ENCODE measurements at regions not wholly inside any gene's neighbourhood (a gene's known extent, or its start where the extent isn't known, plus 50 kb on each side); places are given as distances from the start of the nearest gene placed in this dataset.

DNA sequence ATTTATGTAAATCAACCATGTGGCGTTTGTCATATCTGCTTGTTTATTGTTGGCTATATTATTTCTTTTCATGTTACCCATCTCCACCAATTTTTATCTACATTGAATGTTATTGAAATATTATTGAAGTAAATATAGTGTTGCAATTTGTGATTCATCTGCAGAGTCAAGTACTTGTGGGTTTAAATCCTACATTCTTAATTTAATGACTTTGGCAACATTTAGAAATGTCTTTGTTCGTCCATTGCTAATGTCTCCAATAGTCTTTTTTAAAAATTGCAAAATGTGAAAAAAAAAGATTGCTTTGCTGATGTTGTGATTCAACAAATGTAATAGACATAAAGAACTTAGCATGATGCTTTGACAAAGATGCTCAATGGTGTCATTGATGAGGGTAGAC lies 1572.8 kb upstream of the PIK3C3 start:
- no peak for FAIRE-seq
- no peaks in the 10 kb centered on the region for H3K27me3 ChIP-seq (ENCODE audit: insufficient read depth, low read length)
- Mint-ChIP-seq H3K4me1 (ENCODE audit: low read depth, unreplicated experiment) (no peaks in the 10 kb centered on the region), H3K4me3 (ENCODE audit: unreplicated experiment) (no peak overlapping the region), H3K27ac (ENCODE audit: unreplicated experiment) (no peak overlapping the region), H3K9me3 (ENCODE audit: unreplicated experiment) (no peaks in the 10 kb centered on the region), H3K36me3 (ENCODE audit: low read depth, unreplicated experiment) (no peaks in the 10 kb centered on the region), H3K27me3 (ENCODE audit: low read depth, unreplicated experiment) (no peaks in the 10 kb centered on the region)
- H2AFZ ChIP-seq (ENCODE audit: low read depth, low read length) = no peak overlapping the region
- H3K9ac ChIP-seq (ENCODE audit: low read length) = no peak overlapping the region
- no peak overlapping the region for H3K27ac ChIP-seq (ENCODE audit: low read depth, low read length)
- no peaks in the 10 kb centered on the region for H3K9me3 ChIP-seq (ENCODE audit: insufficient read depth, low read depth, low read length)
- H3K4me2 ChIP-seq (ENCODE audit: low read length) = no peak overlapping the region
- H3K79me2 ChIP-seq (ENCODE audit: insufficient read depth, low read length) = no peaks in the 10 kb centered on the region
- H3K36me3 ChIP-seq (ENCODE audit: insufficient read depth, low read length) = no peaks in the 10 kb centered on the region
- H4K20me1 ChIP-seq (ENCODE audit: insufficient read depth, low read length) = no peaks in the 10 kb centered on the region
- no peaks in the 10 kb centered on the region for H3K4me1 ChIP-seq (ENCODE audit: insufficient read depth, low read length)
- TF ChIP-seq, protein P1, sequence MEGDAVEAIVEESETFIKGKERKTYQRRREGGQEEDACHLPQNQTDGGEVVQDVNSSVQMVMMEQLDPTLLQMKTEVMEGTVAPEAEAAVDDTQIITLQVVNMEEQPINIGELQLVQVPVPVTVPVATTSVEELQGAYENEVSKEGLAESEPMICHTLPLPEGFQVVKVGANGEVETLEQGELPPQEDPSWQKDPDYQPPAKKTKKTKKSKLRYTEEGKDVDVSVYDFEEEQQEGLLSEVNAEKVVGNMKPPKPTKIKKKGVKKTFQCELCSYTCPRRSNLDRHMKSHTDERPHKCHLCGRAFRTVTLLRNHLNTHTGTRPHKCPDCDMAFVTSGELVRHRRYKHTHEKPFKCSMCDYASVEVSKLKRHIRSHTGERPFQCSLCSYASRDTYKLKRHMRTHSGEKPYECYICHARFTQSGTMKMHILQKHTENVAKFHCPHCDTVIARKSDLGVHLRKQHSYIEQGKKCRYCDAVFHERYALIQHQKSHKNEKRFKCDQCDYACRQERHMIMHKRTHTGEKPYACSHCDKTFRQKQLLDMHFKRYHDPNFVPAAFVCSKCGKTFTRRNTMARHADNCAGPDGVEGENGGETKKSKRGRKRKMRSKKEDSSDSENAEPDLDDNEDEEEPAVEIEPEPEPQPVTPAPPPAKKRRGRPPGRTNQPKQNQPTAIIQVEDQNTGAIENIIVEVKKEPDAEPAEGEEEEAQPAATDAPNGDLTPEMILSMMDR (IDR thresholded peaks at IDR 0.05; ENCODE audit: insufficient read depth, low read depth, low read length) = no peak
- no peak for TF ChIP-seq EZH2 (IDR thresholded peaks at IDR 0.05; ENCODE audit: insufficient read depth, low read length)
- no peak for DNase-seq (ENCODE audit: low read depth)
- H3K4me3 ChIP-seq (ENCODE audit: insufficient read depth, low read depth, low read length) = no peak overlapping the region

DNA sequence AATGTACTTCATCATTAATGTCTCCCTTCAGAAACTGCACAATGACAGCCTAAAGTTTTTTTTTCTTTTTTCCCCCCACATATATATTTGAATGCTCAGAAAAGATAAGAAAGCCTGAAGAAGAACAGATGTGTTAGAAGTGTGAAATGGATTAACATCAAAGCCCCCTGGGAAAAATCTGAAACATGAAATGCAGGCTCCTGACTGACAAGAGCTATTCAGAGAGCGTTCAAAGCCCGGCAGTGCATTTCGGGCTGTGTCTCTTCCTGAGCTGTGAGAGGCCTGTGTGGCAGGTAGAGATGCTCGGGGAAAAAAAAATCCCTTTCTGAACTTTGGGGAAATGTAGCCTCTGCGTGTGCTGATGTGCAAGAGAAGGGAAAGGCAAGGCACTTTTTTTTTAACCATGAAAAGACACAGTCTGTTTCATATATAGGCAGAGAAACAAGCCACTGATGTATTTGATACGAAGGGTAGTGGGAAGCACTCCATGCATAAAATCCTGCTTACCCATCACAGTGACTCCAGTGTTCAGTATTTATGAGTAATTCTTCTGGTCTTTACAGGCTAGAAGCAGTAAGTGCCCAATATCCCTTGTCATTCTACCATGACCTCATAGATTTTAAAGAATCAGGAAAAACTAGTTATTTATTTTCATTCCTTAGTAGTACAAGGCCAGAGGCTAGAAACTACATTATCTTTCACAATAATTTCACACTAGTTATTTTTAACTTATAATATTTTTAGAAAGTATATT lies 1574.2 kb upstream of the PIK3C3 start:
- Histone ChIP-seq H3K79me2 (ENCODE audit: insufficient read depth, low read length) (no peaks in the 10 kb centered on the region), H3K4me1 (ENCODE audit: insufficient read depth, low read length) (no peaks in the 10 kb centered on the region), H3K36me3 (ENCODE audit: insufficient read depth, low read length) (no peaks in the 10 kb centered on the region), H3K4me3 (ENCODE audit: insufficient read depth, low read depth, low read length) (no peak overlapping the region), H3K9ac (ENCODE audit: low read length) (no peak overlapping the region), H2AFZ (ENCODE audit: low read depth, low read length) (no peak overlapping the region), H4K20me1 (ENCODE audit: insufficient read depth, low read length) (no peaks in the 10 kb centered on the region), H3K4me2 (ENCODE audit: low read length) (no peak overlapping the region), H3K9me3 (ENCODE audit: insufficient read depth, low read depth, low read length) (no peaks in the 10 kb centered on the region), H3K27ac (ENCODE audit: low read depth, low read length) (no peak overlapping the region), H3K27me3 (ENCODE audit: insufficient read depth, low read length) (no peaks in the 10 kb centered on the region)
- DNase-seq (ENCODE audit: low read depth) (peak; percentile 52), FAIRE-seq (no peak)
- Mint-ChIP-seq H3K4me1 (ENCODE audit: low read depth, unreplicated experiment) (no peaks in the 10 kb centered on the region), H3K4me3 (ENCODE audit: unreplicated experiment) (no peak overlapping the region), H3K36me3 (ENCODE audit: low read depth, unreplicated experiment) (no peaks in the 10 kb centered on the region), H3K27me3 (ENCODE audit: low read depth, unreplicated experiment) (no peaks in the 10 kb centered on the region), H3K27ac (ENCODE audit: unreplicated experiment) (peak overlapping the region; percentile 10), H3K9me3 (ENCODE audit: unreplicated experiment) (no peaks in the 10 kb centered on the region)
- TF ChIP-seq EZH2 (IDR thresholded peaks at IDR 0.05; ENCODE audit: insufficient read depth, low read length) = no peak
- TF ChIP-seq, protein P1 (IDR thresholded peaks at IDR 0.05; ENCODE audit: insufficient read depth, low read depth, low read length) = no peak

DNA sequence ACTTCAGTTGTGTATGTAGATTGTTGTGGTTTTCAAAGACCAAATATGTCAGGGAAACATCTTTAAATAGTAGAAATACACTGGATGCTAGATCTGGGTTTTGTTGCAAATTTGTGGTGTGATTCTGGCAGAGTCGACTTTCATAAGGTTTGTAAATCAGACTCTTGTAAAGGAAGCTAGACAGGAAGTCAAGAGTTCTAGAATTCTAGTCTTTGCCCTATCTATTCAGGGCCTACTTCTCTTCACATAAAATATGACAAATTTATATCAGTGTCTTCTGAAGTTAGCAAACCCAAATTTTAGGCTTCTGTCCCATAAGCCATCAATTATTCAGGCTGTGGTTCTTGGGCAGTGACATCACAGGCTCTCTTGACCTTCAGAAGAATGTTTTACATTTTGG lies 1579.2 kb upstream of the PIK3C3 start:
- H3K9me3 ChIP-seq (ENCODE audit: insufficient read depth, low read depth, low read length) = no peaks in the 10 kb centered on the region
- FAIRE-seq (no peak), DNase-seq (ENCODE audit: low read depth) (peak; percentile 10)
- no peak overlapping the region for H3K4me3 ChIP-seq (ENCODE audit: insufficient read depth, low read depth, low read length)
- no peaks in the 10 kb centered on the region for H3K36me3 ChIP-seq (ENCODE audit: insufficient read depth, low read length)
- H3K27me3 Mint-ChIP-seq (ENCODE audit: low read depth, unreplicated experiment) = no peaks in the 10 kb centered on the region
- no peak overlapping the region for H3K9ac ChIP-seq (ENCODE audit: low read length)
- H3K4me2 ChIP-seq (ENCODE audit: low read length) = no peak overlapping the region
- TF ChIP-seq, protein P1 (IDR thresholded peaks at IDR 0.05; ENCODE audit: insufficient read depth, low read depth, low read length) = no peak
- TF ChIP-seq EZH2 (IDR thresholded peaks at IDR 0.05; ENCODE audit: insufficient read depth, low read length) = no peak
- no peak overlapping the region for H3K27ac ChIP-seq (ENCODE audit: low read depth, low read length)
- H3K36me3 Mint-ChIP-seq (ENCODE audit: low read depth, unreplicated experiment) = no peaks in the 10 kb centered on the region
- H3K4me1 ChIP-seq (ENCODE audit: insufficient read depth, low read length) = peaks cover 6% of the 10 kb centered on the region
- no peaks in the 10 kb centered on the region for H3K79me2 ChIP-seq (ENCODE audit: insufficient read depth, low read length)
- H4K20me1 ChIP-seq (ENCODE audit: insufficient read depth, low read length) = no peaks in the 10 kb centered on the region
- no peaks in the 10 kb centered on the region for H3K27me3 ChIP-seq (ENCODE audit: insufficient read depth, low read length)
- no peak overlapping the region for H2AFZ ChIP-seq (ENCODE audit: low read depth, low read length)
- no peaks in the 10 kb centered on the region for H3K9me3 Mint-ChIP-seq (ENCODE audit: unreplicated experiment)
- H3K4me1 Mint-ChIP-seq (ENCODE audit: low read depth, unreplicated experiment) = peaks cover 6% of the 10 kb centered on the region
- H3K27ac Mint-ChIP-seq (ENCODE audit: unreplicated experiment) = no peak overlapping the region
- H3K4me3 Mint-ChIP-seq (ENCODE audit: unreplicated experiment) = no peak overlapping the region
